HG03565 (cell line): ENCODE measurements at regions not wholly inside any gene's neighbourhood (a gene's known extent, or its start where the extent isn't known, plus 50 kb on each side); places are given as distances from the start of the nearest gene placed in this dataset.
A peak's percentile ranks its signal among the peaks of the same experiment; 100 is the strongest.

Experiments used
- ATAC-seq: cut with Tn5 transposase; IDR thresholded peaks from one replicate; pipeline ENCODE4 v1.9.1; 2021; ENCODE audit warnings: mild to moderate bottlenecking, moderate library complexity; ENCODE audit not compliant: unreplicated experiment

DNA sequence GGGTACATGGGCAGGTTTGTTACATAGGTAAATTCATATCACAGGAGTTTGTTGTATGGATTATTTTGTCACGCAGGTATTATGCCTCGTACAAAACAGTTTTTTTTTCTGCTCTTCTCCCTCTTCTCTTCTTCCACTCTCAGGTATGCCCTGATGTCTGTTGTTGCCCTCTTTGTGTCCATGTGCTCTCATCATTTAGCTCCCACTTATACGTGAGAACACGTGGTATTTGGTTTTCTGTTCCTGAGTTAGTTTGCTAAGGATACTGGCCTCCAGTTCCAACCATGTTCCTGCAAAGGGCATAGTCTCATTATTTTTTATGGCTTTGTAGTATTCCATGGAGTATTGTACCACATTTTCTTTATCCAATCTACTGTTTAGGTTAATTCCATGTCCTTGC lies 65.7 kb downstream of the UNC5CL start:
- no peak for ATAC-seq

DNA sequence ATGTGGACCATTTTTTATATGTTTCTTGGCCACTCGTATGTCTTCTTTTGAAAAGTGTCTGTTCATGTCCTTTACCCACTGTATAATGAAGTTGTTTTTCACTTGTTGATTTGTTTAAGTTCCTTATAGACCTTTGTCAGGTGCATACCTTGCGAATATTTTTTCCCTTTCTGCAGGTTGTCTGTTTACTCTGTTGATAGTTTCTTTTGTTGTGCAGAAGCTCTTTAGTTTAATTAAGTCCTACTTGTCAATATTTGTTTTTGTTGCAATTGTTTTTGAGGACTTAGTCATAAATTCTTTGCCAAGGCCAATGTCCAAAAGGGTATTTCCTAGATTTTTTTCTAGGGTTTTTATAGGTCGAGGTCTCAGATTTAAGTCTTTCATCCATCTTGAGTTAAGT lies 66.2 kb downstream of the UNC5CL start:
- no peak for ATAC-seq

DNA sequence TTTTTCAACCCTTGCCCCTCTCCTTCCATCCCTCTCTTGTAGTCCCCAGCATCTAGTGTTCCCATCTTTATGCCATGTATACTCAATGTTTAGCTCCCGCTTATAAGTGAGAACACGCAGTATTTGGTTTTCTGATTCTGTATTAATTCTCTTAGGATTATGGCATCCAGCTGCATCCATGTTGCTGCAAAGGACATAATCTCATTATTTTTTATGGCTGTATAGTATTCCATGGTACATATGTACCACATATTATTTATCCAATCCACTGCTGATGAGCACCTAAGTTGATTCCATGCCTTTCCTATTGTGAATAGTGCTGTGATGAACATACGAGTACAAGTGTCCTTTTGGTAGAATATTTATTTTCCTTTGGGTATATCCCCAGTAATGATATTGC lies 66.8 kb downstream of the UNC5CL start:
- no peak for ATAC-seq

DNA sequence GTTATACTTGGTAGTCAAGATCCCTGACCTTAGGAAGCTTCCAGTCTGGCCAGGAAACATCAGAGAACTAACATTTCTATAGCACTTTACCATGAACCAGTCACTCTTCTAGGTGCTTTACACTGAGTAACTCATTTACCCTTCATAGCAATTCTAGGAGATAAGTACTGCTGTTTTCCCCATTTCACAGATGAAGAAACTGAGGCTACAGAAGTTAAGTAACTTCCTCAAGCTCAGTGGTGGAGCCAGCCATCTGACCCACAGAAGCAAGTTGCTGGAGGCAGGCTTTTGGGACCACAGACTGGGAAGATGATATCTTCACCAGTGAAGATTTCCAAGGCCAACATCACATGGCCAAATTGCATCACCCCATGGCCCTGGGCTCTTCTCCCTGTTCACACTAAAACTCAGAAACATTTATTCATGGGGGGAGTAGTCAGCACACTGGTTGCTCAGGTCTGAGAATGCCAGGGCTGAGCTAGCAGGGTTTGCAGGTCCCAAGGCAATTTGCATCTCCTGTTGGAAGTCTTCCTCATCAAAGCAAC lies 70.3 kb downstream of the UNC5CL start:
- ATAC-seq: no peak

DNA sequence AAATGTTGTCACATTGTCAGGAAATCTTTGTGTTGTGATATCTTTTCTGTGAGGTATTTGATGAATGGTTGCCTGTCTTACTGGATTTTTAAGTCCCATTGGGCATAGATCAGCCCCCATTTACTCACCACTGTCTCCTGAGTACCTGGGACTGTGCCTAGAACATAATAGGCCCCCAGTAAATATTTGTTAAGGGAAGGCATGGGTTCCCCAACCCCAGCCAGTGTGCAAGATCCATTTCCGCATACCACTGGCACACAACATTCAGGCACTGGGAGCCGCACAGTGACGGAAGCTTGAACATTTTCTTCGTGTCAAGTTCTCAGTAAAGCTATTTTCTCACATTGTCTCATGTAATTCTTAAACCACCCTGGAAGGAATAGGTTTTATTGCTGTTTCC lies 72.2 kb downstream of the UNC5CL start:
- no peak for ATAC-seq

DNA sequence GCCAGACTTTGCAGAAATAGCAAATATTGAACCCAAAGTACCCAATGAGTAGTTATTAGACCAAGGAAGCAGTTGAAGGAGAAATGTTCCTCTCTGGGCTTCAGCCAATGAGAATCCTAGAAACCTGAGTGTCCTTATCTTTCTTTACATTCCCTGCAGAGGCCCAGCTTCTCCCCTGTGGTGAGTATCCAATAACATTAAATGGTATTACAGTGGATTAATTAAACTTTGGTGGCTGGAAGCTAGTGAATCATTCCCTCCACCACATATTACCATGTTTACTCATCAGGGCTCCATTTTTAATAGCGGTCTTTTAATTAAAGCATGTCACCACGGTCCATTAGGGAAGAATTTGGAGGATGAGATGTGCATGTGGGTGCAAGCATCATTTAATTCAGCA lies 74.0 kb downstream of the UNC5CL start:
- no peak for ATAC-seq

DNA sequence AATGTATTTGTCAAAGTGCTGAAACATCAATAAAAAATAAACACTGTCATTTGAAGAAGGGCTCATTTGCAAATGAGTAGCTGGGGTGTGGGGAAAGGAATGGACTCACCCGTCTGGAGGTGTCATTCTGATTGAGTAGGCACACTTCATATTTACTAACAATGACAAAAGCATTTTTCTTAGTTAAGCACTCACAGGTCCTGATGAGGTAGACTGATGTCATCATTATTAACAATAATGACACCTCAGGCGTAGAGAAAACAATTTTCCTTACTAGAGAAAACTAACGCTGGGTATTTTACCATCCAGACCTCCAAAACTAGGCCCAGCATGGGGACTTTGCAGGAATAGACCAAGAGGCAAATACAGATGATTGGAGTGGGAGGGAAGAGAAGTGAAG lies 76.0 kb downstream of the UNC5CL start:
- ATAC-seq: no peak

DNA sequence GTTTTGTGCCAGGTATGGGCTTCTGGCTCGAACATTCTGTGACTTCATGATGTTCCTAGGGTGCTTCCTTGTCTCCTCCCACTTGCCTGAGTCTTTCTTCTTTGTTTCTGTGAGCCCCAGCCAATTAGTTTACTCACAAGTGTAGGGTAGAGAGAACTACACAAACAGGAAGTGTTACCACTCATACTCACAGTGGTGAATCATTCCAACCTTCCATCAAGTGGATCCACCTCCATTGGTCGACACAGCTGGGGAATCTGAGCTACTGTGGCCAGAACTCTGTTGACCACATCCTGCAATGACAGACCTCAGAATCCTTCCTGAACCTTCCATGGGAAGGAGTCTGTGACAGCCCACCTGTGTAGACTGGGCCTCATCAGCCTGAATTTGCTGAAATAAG lies 76.8 kb downstream of the UNC5CL start:
- ATAC-seq: peak; percentile 70

DNA sequence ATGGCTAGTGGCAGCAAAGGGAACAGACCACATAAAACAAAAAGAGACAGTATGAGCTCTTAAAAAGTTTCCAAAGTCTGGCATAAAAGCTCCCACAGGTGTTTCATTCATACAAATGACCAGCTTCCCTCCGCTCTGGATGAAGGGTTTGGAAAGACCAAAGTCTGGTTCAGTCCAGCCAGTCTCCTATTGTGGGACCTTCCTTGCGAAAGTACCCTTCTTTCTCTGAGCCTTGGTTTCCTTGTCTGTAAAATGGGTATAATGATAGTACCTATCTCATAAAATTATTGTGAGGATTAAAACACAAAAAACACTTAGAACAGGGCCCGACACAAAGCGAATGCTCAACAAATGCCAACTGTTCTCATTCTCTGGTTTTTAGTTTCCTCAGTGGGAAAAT lies 77.2 kb downstream of the UNC5CL start:
- ATAC-seq: no peak

DNA sequence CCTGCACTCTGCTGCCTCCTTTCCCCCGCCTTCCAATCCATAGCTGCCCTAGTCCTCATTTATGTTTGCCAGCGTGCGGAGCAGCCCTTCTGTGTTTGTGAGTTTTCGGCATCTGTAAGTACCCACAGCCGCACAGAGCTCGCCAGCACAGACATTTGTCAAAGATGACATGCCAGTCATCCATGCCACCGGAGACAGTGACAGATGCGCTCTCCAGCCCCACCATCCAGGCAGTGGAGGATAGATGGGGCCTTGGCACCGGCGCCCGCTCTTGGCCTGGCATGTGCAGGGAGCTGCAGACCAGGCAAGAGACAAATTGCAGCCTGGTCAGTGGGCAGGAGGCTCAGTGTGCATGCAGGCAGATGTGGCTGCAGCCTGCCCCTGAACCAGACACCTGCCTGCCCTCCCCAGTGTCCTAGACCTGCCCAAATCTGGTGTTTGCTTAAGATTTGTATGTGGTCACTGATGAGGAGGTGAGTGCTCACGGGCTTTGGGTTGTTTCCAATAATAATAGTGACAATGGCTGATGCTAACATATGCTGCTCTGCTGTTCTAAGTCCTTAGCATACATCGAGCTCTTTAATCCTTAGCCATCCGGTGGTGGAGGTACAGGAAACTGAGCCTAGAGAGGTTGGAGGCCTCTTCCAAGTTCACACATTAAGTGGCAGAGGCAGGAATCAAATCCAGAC lies 78.1 kb downstream of the UNC5CL start:
- ATAC-seq: no peak

DNA sequence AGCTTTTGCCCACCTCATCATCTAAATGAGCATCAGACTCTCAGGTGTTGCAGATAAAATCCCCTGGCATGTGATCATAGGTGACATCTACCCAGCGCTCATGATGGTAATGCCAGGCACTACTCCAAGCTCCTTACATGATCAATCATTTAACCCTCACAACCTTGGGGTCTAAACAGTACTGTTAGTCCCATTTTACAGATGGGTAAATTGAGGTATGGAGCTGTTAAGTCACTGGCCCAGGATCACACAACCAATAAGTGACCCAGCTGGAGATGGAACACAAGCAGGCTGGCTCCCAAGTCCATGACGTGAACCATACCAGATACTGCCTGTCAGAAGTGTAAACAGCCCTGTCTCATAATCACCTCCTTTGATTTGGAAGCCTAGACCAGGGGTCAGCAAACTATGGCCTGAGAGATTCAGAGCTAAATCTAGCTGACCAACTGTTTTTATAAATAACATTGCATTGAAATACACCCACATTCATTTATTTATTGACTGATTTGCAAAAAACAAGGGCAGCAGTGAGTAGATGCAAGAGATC lies 79.2 kb downstream of the UNC5CL start:
- no peak for ATAC-seq

DNA sequence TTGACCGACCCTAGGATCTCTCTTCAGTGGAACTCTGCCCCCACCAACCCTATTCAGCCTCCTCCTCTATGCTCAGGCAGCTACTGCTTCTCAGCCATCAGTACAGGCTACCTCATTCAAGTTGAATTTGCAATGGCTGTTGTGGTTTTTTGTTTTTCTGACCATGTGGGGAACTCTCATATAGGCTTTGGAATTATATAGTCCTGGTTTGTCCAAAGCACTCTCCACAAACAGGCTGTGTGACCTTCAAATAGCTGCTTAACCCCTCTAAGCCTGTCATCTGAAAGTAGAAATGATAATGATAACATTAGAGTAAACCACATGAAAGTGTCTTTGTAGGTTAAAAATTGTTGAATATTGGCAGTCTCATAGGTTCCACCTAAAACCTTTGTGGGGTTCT lies 80.3 kb downstream of the UNC5CL start:
- ATAC-seq: no peak

DNA sequence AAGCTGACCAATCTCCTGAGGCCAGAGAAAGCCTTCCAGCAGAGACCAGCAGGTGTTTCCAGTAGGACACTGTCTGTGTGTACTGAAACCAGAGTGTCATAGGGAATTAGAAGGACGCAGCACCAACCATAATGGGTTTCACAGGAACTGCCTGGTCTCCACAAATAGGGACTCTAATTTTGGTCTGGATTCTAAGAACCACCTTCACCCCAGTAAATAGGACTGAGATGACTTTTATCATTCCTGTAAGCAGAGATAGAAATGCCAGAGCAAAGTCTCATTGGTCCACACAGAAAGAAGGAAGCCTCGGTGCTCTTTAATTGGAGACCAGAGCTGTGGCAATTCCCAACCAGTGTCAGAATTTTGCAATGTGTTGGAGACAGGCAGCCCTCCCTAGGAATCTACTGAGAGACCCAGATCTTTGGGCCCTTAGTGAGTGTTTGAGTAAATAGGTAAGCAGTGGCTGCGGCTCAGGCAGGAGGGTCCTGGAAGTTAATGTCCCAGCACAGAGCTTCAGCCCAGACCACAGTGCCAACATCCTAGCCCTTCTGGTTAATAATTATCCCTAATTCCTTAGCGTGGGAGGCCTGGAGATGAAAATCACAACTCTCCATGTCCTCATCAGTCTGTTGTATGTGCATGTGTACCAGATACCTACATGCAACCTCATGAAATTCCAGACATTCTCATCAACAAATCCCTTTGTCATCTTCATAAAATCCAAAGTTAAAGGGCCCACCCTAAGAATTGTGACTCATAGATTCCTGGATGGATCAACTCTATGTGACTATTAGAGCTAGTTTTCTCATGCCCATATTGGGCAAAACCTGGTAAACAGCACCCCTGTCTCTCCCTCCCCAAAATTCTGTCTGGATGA lies 81.2 kb downstream of the UNC5CL start:
- ATAC-seq: no peak

DNA sequence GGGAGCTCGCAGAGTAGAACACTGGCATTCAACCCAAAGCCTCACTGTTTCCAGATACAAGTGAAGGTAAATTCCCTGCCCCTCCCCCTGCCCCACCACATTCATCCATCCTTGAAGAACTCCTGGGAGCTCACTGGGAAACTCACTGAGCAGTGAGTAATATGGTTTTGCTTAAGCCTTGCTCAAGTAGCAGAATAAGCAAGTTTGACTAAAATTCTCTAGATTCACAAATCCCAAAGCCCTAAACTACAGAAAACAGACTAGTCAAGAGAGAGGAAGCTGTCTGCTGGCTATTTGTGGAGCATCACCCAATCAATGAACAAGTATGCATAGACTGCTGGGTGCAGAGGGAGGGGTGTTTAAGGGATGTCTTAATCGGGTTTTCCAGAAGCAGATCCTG lies 82.1 kb downstream of the UNC5CL start:
- no peak for ATAC-seq

DNA sequence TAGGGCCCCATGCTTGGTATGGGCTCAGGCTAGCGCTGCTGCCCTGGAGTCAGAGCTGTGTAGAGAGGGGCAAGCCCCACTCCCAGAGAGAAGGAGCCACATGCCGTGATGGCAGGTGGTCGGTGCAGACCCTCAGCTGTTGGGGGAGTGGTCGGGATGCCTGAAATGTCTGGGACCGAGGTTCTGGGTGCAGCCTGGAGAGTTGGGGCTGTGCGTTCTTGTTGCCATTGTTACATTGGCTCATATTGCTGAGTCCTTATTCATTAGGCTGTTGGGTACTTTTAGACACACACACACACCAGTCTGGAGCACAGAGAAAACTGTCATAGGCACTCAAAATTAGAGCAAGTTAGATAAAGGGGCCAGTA lies 83.9 kb downstream of the UNC5CL start:
- ATAC-seq: no peak

DNA sequence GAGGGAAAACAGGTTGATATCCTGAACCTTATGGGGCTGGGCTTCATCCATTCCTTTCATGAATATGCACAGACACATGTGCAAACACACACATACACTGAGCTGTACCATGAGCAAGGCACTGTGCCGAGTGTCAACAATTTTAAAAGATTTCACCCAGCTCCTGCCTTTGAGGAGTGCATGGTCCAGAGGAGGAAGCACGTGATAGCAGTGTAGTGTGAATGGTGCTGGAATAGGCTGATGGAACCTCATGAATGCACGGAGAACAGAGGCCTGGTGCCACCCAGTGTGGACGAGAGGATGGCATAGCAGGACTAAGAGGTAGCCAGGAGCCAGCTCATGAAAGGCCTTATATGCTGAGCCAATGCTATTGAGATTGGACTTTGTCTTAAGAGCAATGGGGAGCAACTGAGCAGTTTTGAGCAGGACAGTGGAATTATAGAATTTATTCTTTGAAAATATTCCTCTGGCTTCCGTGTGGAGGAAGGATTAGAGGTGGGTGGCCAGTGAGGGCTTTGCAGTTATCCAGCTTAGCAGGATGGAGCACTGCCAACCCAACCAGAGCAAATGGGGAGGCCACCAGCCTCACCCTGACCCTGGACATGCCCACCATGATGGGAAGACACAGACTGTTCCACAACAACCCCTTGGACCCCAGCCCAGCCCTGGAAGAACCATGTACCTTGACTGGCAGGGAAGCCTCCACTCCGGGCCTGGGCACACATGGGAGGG lies 84.4 kb downstream of the UNC5CL start:
- ATAC-seq: no peak

DNA sequence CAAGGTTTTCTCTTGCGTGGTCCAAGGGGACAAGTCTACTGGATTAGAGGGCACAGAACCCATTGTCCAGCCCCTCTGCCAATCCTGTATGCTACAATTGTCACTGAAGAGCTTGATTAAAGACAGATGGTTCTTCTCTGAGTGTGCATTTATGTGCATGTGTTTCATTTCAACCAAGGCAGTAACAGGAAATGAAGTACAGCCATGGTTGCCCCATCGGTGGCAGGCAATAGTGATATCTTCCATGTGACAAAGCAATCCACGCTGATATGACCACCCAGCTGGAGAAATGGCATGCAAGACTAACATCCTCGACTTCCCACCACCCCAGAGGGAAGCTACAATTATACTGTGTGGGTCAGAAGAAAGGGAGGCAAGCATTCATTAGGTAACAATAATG lies 85.5 kb downstream of the UNC5CL start:
- ATAC-seq: no peak

DNA sequence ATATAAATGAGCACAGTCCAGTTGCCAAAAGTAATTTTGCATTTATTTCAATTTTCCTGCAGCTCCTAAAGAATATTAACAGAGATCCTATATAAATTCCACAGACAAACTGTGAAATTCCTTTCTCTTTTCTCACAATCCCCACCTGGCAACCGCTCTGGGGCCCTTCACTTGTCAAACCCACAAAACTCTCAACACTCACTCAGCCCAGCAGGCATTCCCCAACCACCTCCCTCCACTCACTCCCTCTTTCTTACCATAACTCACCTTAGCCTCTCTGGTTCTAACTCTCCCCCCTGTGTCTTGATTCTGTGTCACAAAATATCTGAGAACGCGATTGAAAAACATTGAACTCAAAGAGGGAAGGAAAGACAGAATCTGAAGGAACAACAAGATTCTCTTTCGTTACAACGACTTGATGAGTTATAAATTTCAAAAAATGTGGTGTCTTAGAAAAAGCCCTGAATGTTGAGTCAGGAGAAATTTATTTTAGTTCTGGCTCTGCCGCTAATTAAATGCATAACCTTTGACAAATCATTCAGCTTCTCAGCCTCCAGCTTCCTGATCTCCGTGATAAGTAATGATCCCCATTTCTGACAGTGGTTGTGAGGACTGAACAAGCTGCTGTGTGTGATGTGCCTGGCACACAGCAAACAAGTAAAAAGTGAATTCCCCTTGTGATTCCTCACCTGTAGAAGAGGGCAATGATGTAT lies 87.9 kb downstream of the UNC5CL start:
- ATAC-seq: no peak

DNA sequence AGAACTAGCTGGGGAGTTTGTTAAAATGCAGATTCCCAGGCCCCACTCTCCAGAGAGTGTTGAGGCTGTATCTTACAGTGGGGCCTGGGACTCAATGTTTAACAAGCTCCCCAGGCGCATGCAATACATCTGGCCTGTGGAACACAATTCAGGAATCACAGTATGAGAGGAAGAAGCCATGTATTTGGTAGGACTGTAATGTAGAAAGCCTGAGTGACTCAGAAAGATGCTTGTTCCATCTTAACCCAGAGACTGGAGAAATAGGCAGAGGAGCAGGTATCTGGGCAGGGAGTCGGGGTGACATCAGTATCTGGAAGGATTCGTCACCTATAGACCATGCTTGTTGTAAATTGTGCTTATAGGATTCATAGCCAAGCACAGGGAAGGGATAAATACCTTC lies 90.5 kb downstream of the UNC5CL start:
- no peak for ATAC-seq

DNA sequence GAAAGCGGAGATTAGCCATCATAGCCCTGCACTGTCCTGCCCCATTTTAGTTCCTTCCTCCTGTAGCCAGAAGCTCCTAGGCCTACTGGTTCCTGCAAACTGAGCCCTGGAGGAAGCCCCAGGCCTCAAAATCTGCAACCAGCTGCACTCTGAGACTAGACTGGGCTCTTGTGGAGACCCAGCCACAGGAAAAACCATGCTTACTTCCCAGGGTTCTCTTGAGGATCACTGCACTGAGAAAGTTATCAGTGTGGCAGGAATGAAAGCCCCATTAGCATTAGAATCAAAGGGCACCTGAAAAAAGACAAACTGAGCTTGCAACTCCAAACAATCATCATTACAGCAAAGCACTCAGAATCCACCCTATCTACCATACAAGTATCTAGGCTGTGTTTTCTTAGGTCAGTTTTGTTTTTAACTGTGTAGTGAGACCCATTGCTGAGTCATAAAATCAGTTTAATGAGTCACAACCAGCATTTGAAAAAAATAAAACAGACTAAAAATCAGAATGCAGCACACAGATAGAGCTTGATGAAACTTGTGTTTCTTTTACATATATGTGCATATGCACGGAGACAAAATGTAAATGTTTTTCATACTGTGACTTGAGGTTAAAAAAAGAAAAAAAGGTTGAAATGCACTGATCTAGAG lies 91.0 kb downstream of the UNC5CL start:
- no peak for ATAC-seq
